SK-N-SH (cell line): ENCODE measurements at regions not wholly inside any gene's neighbourhood (a gene's known extent, or its start where the extent isn't known, plus 50 kb on each side); places are given as distances from the start of the nearest gene placed in this dataset.

Experiments
- SMC3 ChIP-seq: IDR thresholded peaks from 2 replicates; pipeline ENCODE4 v1.6.1; 2012; ENCODE audit warnings: low read depth, low read length, improper control_type of control experiment
- TF ChIP-seq, protein P1 (sequence below): fragments of 200-600 bp; sonication (generic); IDR thresholded peaks from 2 replicates; pipeline ENCODE4 v1.6.1; 2017; ENCODE audit warnings: antibody characterized with exemption, mild to moderate bottlenecking, moderate library complexity

GRCh38 chr13:80249516-80250212 lies 91.3 kb downstream of the SPRY2 start:
- no peak for TF ChIP-seq SMC3
- TF ChIP-seq, protein P1, sequence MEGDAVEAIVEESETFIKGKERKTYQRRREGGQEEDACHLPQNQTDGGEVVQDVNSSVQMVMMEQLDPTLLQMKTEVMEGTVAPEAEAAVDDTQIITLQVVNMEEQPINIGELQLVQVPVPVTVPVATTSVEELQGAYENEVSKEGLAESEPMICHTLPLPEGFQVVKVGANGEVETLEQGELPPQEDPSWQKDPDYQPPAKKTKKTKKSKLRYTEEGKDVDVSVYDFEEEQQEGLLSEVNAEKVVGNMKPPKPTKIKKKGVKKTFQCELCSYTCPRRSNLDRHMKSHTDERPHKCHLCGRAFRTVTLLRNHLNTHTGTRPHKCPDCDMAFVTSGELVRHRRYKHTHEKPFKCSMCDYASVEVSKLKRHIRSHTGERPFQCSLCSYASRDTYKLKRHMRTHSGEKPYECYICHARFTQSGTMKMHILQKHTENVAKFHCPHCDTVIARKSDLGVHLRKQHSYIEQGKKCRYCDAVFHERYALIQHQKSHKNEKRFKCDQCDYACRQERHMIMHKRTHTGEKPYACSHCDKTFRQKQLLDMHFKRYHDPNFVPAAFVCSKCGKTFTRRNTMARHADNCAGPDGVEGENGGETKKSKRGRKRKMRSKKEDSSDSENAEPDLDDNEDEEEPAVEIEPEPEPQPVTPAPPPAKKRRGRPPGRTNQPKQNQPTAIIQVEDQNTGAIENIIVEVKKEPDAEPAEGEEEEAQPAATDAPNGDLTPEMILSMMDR: no peak
